Muscle of leg (tissue), 3 donors: ENCODE measurements at regions not wholly inside any gene's neighbourhood (a gene's known extent, or its start where the extent isn't known, plus 50 kb on each side); places are given as distances from the start of the nearest gene placed in this dataset.
"Not testable (repeated sequence)": the region's sequence is repeated elsewhere in the genome, so short reads cannot be mapped to it uniquely, and the experiment has no call there.

Experiments
- DNase-seq: peaks from one replicate; pipeline ENCODE4 v3.0.0; 2013
- H3K27ac ChIP-seq: one replicate; pipeline ENCODE4 v1.5.1; 2013; ENCODE audit warnings: mild to moderate bottlenecking, low read length, control low read depth
- H3K27me3 ChIP-seq: one replicate; pipeline ENCODE4 v1.6.1; 2013; ENCODE audit warnings: low read length; ENCODE audit not compliant: control insufficient read depth, insufficient read depth
- H3K36me3 ChIP-seq: one replicate; pipeline ENCODE4 v1.6.1; 2013; ENCODE audit warnings: low read length; ENCODE audit not compliant: control insufficient read depth, insufficient read depth
- H3K4me1 ChIP-seq: one replicate; pipeline ENCODE4 v1.6.1; 2013; ENCODE audit warnings: low read length; ENCODE audit not compliant: control insufficient read depth, insufficient read depth
- H3K4me3 ChIP-seq: one replicate; pipeline ENCODE4 v1.5.1; 2013; ENCODE audit warnings: low read length, control low read depth
- H3K9me3 ChIP-seq: replicated peaks from 2 replicates; pipeline ENCODE4 v1.6.1; 2013; ENCODE audit warnings: low read depth, low read length; ENCODE audit not compliant: control insufficient read depth
- WGBS: methylation state at CpG from one replicate; pipeline ENCODE4 v1.1.5; 2013; ENCODE audit warnings: missing lambda C conversion rate; ENCODE audit not compliant: insufficient coverage; 5-methylcytosine and 5-hydroxymethylcytosine counted together

DNA sequence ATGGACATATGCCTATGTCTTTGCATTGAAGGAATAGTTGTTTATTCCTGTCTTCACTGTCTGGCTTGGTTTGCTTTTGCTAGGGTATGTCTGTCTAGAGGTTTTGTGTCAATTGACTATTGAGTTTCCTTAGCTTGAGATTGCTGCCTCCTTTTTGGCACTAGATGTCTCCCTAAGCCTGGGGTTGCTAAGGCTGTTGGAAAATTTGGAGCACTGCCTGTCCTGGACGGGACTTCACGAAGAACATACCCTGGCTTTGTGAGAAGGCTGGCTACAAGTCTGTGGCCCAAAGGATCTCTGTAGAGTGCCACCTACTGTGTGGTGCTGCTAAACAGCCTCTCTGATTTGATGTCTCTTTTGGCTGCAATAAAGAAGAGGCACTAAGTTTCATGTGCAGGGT lies 183.8 kb upstream of the NUDT10 start:
- no peak overlapping the region for H3K27ac ChIP-seq
- H3K9me3 ChIP-seq = no peaks in the 10 kb centered on the region
- H3K4me3 ChIP-seq = no peak overlapping the region
- no peaks in the 10 kb centered on the region for H3K36me3 ChIP-seq
- peak; percentile 39 for DNase-seq
- peaks cover 13% of the 10 kb centered on the region for H3K27me3 ChIP-seq
- H3K4me1 ChIP-seq = no peaks in the 10 kb centered on the region
- WGBS = no CpG with 5 or more reads among the region's 2 CpGs

DNA sequence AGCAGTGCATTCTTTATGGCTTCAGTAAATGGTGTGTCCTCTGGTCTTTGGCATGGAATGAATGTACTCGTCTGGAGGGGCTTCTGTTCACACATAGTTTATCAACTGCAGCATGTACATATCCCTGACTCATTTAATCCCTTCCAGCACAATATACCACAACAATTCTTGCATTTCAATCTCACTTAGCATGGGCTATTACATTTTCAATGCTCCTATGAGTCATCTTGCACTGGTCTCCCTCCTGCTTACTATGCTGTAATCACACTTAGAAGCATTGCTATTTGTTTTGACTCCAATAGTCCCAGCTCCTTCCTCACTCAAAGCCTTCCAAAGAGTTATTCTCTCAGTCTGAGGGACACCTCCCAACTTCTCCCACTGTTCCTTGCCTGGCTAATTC lies 180.9 kb upstream of the NUDT10 start:
- no peaks in the 10 kb centered on the region for H3K4me1 ChIP-seq
- no peaks in the 10 kb centered on the region for H3K9me3 ChIP-seq
- H3K36me3 ChIP-seq = no peaks in the 10 kb centered on the region
- H3K27me3 ChIP-seq = peaks cover 10% of the 10 kb centered on the region
- H3K4me3 ChIP-seq = no peak overlapping the region
- whole genome bisulfite sequencing = 40% methylated on average over 1 of the region's 1 CpG
- no peak for DNase-seq
- no peak overlapping the region for H3K27ac ChIP-seq

DNA sequence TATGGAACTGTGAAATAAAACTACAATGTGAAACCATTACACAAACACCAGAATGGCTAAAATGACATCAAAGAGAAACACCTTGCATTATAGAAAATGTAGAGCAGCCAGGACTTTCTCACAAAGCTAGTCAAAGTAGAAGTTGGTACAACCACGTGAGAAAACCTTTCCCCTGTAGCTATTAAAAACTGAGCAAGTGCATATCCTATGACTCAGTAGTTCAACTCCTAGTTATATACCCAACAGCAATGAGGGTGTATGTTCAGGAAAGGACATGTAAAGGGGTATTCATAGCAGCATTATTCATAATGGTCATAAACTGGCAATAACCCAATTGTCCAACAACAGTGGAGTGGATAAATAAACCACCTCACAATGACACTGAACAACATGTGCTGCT lies 177.5 kb upstream of the NUDT10 start:
- no peak for DNase-seq
- WGBS = no CpG with 5 or more reads among the region's 1 CpG

DNA sequence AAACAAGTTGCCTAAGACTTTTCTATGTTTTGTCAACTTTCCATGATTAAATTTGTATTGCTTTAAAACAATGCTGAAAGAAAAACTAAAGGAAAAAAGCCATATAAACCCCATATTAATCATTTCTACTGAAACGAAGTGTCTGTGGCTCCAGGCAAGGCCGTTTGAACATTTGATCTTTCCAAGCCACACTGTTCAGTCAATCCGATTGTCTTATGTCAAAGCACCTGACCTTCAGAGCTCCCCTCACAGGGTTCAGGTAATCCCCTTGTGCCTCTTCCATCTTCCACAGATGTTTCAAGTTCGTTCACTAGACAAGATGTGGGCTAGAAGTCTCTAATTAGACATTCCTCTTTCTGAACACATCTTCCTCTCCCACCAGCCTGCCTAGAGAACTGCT lies 177.1 kb upstream of the NUDT10 start:
- no peaks in the 10 kb centered on the region for H3K36me3 ChIP-seq
- H3K27me3 ChIP-seq = peaks cover 7% of the 10 kb centered on the region
- H3K27ac ChIP-seq = no peak overlapping the region
- 54% methylated on average over 2 of the region's 4 CpGs for whole genome bisulfite sequencing
- no peak overlapping the region for H3K4me3 ChIP-seq
- no peaks in the 10 kb centered on the region for H3K4me1 ChIP-seq
- no peak for DNase-seq
- H3K9me3 ChIP-seq = no peaks in the 10 kb centered on the region

More for the DNA sequence above, 177.5 kb upstream of the NUDT10 start:
- no peak overlapping the region for H3K27ac ChIP-seq
- H3K36me3 ChIP-seq = no peaks in the 10 kb centered on the region
- H3K4me3 ChIP-seq = no peak overlapping the region
- H3K9me3 ChIP-seq = no peaks in the 10 kb centered on the region
- peaks cover 7% of the 10 kb centered on the region for H3K27me3 ChIP-seq
- H3K4me1 ChIP-seq = no peaks in the 10 kb centered on the region

DNA sequence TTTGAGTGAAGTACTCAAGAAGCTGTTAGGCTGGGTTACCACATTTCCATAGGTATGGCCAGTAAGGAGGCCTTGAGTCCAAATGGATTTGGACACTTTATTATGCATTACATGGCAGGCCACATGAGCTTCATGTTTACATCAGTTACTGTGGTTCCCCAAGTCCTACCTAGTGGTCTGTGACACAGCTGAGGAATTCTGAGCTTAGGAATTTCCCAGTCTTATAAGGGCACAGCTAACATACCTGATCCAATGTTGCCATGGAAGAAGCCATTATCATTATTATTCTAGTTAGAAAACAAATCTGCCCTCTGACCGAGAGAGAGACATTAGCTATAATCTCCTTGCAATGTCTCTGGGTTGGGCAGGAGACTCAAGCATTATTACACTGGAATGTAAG lies 174.4 kb upstream of the NUDT10 start:
- no CpG with 5 or more reads among the region's 1 CpG for WGBS
- no peak overlapping the region for H3K4me3 ChIP-seq

DNA sequence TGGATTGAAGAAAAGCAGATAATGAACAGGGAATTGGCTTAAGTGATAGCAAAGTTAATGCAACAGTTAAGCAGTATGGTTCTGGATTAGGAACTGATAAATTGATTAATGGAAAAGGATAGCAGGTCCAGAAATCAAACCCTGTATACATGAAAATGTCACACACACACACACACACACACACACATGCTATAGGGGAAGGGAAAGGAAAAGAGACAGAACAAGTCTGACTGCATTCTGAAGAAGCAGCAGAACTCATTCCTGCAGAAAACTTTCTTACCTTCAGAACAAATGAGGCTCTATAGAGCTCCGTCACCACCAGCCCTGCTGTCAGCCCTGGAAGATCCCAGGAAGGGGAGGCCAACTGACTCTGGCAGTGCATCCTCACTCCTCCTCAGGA lies 173.2 kb upstream of the NUDT10 start:
- DNase-seq, H3K27ac ChIP-seq, H3K4me1 ChIP-seq, H3K36me3 ChIP-seq, H3K9me3 ChIP-seq, H3K4me3 ChIP-seq: not testable (repeated sequence)
- peaks cover 19% of the 10 kb centered on the region for H3K27me3 ChIP-seq
- WGBS = no CpG with 5 or more reads among the region's 1 CpG

More for the DNA sequence above, 174.4 kb upstream of the NUDT10 start:
- Histone ChIP-seq H3K9me3 (no peaks in the 10 kb centered on the region), H3K4me1 (no peaks in the 10 kb centered on the region), H3K27me3 (peaks cover 18% of the 10 kb centered on the region), H3K36me3 (no peaks in the 10 kb centered on the region), H3K27ac (no peak overlapping the region)
- no peak for DNase-seq

DNA sequence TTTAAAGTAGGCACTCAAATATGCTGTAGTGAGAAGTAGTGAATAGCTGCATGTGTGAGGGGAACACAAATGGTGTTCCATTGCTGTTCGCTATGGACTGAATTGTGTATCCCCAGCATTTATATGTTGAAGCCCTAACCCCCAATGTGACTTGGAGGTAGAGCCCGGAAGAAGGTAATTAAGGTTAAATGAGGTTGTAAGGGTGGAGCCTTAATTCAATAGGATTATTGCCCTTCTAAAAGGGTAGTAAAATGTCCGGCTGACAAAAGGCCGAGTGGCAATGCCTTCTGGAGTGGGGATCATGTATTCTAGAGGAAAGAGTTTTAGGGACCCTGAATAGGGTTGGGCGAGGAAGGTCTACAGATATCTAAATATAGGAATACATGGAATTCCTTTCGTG lies 168.9 kb upstream of the NUDT10 start:
- H3K4me1 ChIP-seq = no peaks in the 10 kb centered on the region
- H3K9me3 ChIP-seq = no peaks in the 10 kb centered on the region
- no peak for DNase-seq
- H3K36me3 ChIP-seq = no peaks in the 10 kb centered on the region
- peaks cover 16% of the 10 kb centered on the region for H3K27me3 ChIP-seq
- WGBS = 54% methylated on average over 3 of the region's 6 CpGs
- H3K4me3 ChIP-seq = no peak overlapping the region
- H3K27ac ChIP-seq = no peak overlapping the region

DNA sequence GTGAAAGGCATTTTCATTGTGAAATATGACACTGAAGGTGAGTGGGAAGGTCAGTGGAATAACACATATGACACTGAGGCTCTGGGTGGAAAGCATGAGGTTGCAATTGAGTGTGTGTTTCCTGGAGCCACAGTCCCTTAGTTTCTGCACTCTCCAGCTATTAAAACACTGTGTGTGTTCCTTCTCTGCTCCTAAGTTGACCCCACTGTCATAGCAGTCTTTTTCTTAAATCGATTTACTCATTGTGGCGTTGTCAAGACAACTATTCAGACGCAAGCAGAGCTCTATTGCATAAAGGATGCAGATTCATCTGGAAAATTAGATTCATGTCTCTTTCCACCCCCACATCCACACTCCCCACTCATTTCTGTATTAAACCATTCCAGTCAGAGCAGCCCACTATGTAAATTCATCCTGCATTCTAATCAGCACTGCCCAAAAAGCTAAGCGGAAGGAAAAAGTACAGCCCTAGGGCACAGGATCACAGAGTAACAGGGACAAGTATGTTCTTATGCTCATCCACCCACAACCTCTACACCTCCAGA lies 154.2 kb upstream of the NUDT10 start:
- WGBS = 57% methylated on average over 3 of the region's 4 CpGs
- not testable (repeated sequence) for H3K4me3 ChIP-seq
- H3K27me3 ChIP-seq = peaks cover 16% of the 10 kb centered on the region

DNA sequence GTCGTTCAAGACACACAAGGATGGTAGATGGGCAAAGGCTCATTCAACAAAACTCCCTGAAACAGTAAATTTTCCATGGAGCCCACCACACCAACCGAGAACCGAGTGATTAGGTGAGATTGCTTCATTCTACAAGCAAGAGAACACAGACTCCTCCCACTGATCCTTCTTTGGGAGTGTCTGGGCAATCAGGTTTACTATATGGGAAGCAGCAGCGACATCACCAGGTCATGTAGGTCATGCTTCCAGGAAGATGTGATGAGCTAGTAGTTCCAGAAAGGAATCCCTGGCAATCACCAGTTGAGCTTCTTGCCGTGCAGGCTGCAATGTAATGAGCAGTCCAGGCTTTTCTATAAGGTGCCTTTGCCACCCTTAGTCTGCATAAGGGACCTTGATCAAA lies 152.8 kb upstream of the NUDT10 start:
- not testable (repeated sequence) for DNase-seq, H3K4me3 ChIP-seq, H3K36me3 ChIP-seq, H3K9me3 ChIP-seq, H3K4me1 ChIP-seq, H3K27ac ChIP-seq
- no CpG with 5 or more reads among the region's 5 CpGs for WGBS
- H3K27me3 ChIP-seq = peaks cover 15% of the 10 kb centered on the region

More for the DNA sequence above, 154.2 kb upstream of the NUDT10 start:
- not testable (repeated sequence) for H3K9me3 ChIP-seq, H3K36me3 ChIP-seq, H3K4me1 ChIP-seq, DNase-seq, H3K27ac ChIP-seq

DNA sequence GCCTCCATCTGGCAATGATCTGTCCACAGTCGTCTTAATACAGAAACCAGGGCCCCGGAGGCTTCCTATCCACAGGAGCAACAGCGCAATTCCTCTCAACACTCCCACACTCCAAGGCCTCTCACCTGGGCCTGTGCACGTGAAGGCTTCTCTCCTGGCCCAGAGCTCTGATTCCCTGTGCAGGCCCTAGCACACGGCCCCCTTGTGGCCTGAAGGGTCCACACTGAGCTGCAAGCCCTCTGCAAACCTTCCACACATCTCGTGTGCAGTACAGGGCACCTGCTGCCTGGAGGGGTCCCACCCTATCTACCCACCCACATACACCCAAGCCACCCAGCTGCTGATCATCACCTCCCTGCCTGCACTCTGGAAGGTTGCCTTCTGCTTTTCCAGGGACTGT lies 150.1 kb upstream of the NUDT10 start:
- 29% methylated on average over 6 of the region's 6 CpGs for WGBS

DNA sequence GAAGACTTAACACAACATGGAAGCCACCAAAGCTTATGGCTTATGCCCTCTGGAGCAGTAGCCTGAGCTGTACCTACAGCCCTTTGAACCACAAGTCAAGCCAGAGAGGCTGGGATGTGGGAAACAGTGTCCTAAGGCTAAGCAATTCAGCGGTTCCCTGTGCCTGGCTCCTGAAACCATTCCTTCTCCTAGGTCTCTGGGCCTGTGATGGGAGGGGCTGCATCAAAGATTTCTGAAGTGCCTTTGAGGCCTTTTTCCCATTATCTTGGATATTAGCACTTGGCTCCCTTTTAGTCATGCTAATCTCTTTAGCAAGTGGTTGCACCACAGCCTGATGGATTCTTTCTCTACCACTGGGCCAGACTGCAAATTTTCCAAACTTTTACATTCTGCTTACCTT lies 140.5 kb upstream of the NUDT10 start:
- Histone ChIP-seq H3K4me3 (no peak overlapping the region), H3K27ac (no peak overlapping the region)
- WGBS = no CpG with 5 or more reads among the region's 1 CpG

More for the DNA sequence above, 150.1 kb upstream of the NUDT10 start:
- Histone ChIP-seq H3K4me3 (no peak overlapping the region), H3K27me3 (peaks cover 18% of the 10 kb centered on the region), H3K27ac (no peak overlapping the region), H3K4me1 (no peaks in the 10 kb centered on the region), H3K36me3 (no peaks in the 10 kb centered on the region), H3K9me3 (no peaks in the 10 kb centered on the region)
- no peak for DNase-seq

More for the DNA sequence above, 140.5 kb upstream of the NUDT10 start:
- H3K36me3 ChIP-seq = no peaks in the 10 kb centered on the region
- H3K9me3 ChIP-seq = peaks cover 3% of the 10 kb centered on the region
- DNase-seq = no peak
- peaks cover 9% of the 10 kb centered on the region for H3K27me3 ChIP-seq
- H3K4me1 ChIP-seq = no peaks in the 10 kb centered on the region
